SK-N-SH (cell line): ENCODE measurements at regions not wholly inside any gene's neighbourhood (a gene's known extent, or its start where the extent isn't known, plus 50 kb on each side); places are given as distances from the start of the nearest gene placed in this dataset.

ENCODE experiments used
- CTCF ChIA-PET: fragments of 300-600, 350-600 bp; formaldehyde crosslinking; extraction: SDS; loops from one replicate; lab custom pipeline; 2021; lab: Yijun Ruan, JAX
- POLR2A ChIA-PET: fragments of 350-600 bp; sonication (Branson Sonifier 250); formaldehyde crosslinking; extraction: SDS; loops from one replicate; lab custom pipeline; 2020; ENCODE audit warnings: antibody characterized with exemption, inconsistent platforms; lab: Yijun Ruan, JAX
- DNase-seq: peaks from one replicate; pipeline ENCODE4 v3.0.0; 2012
- H2AFZ ChIP-seq: fragments of 200-600 bp; sonication (generic); 2 replicates; pipeline ENCODE4 v1.8.1; 2016; ENCODE audit warnings: antibody characterized with exemption, mild to moderate bottlenecking, low read depth
- H3F3A ChIP-seq: fragments of 200-600 bp; sonication (generic); replicated peaks from 2 replicates; pipeline ENCODE3; 2016; ENCODE audit warnings: antibody characterized with exemption, mild to moderate bottlenecking; ENCODE audit not compliant: insufficient read depth
- H3K27ac ChIP-seq, 2 experiments: fragments of 200-500 bp in 1 of 2; fragments of 200-600 bp in 1 of 2; sonication (Bioruptor generic) in 1 of 2; sonication (generic), shearing (Covaris generic) in 1 of 2; 2 replicates each; pipeline versions ENCODE4 v1.5.1 to v1.6.1; 2014 to 2016; ENCODE audit warnings: low read depth in 2 of 2, inconsistent platforms in 1 of 2, low read length in 1 of 2, mild to moderate bottlenecking in 1 of 2, mixed read lengths in 1 of 2
- H3K27me3 ChIP-seq: fragments of 200-600 bp; sonication (generic), shearing (Covaris generic); 2 replicates; pipeline ENCODE4 v1.6.1; 2016; ENCODE audit warnings: mixed run types; ENCODE audit not compliant: insufficient read depth
- H3K36me3 ChIP-seq, 2 experiments: fragments of 200-500 bp in 1 of 2; fragments of 200-600 bp in 1 of 2; sonication (Bioruptor generic) in 1 of 2; sonication (generic) in 1 of 2; replicated peaks in 1 of 2; 2 replicates each; pipeline versions ENCODE3 to v1.5.1; 2014 to 2016; ENCODE audit warnings: low read length in 1 of 2, mild to moderate bottlenecking in 1 of 2; ENCODE audit not compliant: insufficient read depth in 2 of 2, control insufficient read depth in 1 of 2
- H3K4me1 ChIP-seq, 2 experiments: fragments of 200-500 bp in 1 of 2; fragments of 200-600 bp in 1 of 2; sonication (Bioruptor generic) in 1 of 2; sonication (generic), shearing (Covaris generic) in 1 of 2; 2 replicates each; pipeline versions ENCODE4 v1.5.1 to v1.6.1; 2014 to 2016; ENCODE audit warnings: low read depth in 1 of 2, low read length in 1 of 2, mixed run types in 1 of 2; ENCODE audit not compliant: insufficient read depth in 2 of 2, control insufficient read depth in 1 of 2
- H3K4me2 ChIP-seq: fragments of 200-600 bp; sonication (generic), shearing (Covaris generic); 2 replicates; pipeline ENCODE4 v1.6.1; 2017; ENCODE audit warnings: mixed run types
- H3K4me3 ChIP-seq, 2 experiments: fragments of 200-500 bp in 1 of 2; fragments of 200-600 bp in 1 of 2; sonication (Bioruptor generic) in 1 of 2; sonication (generic), shearing (Covaris generic) in 1 of 2; 2 replicates each; pipeline versions ENCODE4 v1.5.1 to v1.8.1; 2014 to 2016; ENCODE audit warnings: low read depth in 2 of 2, inconsistent platforms in 1 of 2, low read length in 1 of 2, mild to moderate bottlenecking in 1 of 2, mixed read lengths in 1 of 2, moderate library complexity in 1 of 2
- H3K79me2 ChIP-seq: fragments of 200-600 bp; sonication (generic); 2 replicates; pipeline ENCODE4 v1.8.1; 2017; ENCODE audit warnings: mild to moderate bottlenecking; ENCODE audit not compliant: insufficient read depth
- H3K9ac ChIP-seq: fragments of 200-600 bp; sonication (generic); 2 replicates; pipeline ENCODE4 v1.6.1; 2017; ENCODE audit warnings: mixed run types
- H3K9me2 ChIP-seq: fragments of 200-600 bp; sonication (generic); 2 replicates; pipeline ENCODE4 v1.6.1; 2017; ENCODE audit warnings: mixed run types
- H3K9me3 ChIP-seq: fragments of 200-600 bp; sonication (generic); 2 replicates; pipeline ENCODE4 v1.6.1; 2017; ENCODE audit warnings: mixed run types, mild to moderate bottlenecking, moderate library complexity
- H4K20me1 ChIP-seq: fragments of 200-600 bp; sonication (generic); 2 replicates; pipeline ENCODE4 v1.6.1; 2017; ENCODE audit warnings: mild to moderate bottlenecking, mixed run types; ENCODE audit not compliant: insufficient read depth
- CTCF ChIP-seq: fragments of 200-600 bp; sonication (generic); IDR thresholded peaks from 2 replicates; pipeline ENCODE4 v1.6.1; 2017; ENCODE audit warnings: antibody characterized with exemption, mild to moderate bottlenecking, moderate library complexity
- ELF1 ChIP-seq: IDR thresholded peaks from 2 replicates; pipeline ENCODE4 v1.4.0; 2012
- EP300 ChIP-seq, 2 experiments: IDR thresholded peaks; 2 replicates each; pipeline versions ENCODE4 v1.4.0 to v1.6.1; 2012; ENCODE audit warnings: borderline replicate concordance in 1 of 2, low read depth in 1 of 2, low read length in 1 of 2
- EZH2phosphoT487 ChIP-seq: fragments of 200-600 bp; sonication (generic); IDR thresholded peaks from 2 replicates; pipeline ENCODE4 v1.6.1; 2017; ENCODE audit warnings: low read depth, mixed run types, mild to moderate bottlenecking, antibody characterized with exemption, moderate library complexity, borderline replicate concordance
- GABPA ChIP-seq: IDR thresholded peaks from 2 replicates; pipeline ENCODE4 v1.4.0; 2012; ENCODE audit warnings: low read depth, mild to moderate bottlenecking
- JUND ChIP-seq: IDR thresholded peaks from 2 replicates; pipeline ENCODE4 v1.4.0; 2012
- MEF2A ChIP-seq: IDR thresholded peaks from 2 replicates; pipeline ENCODE4 v1.4.0; 2012; ENCODE audit warnings: low read depth, borderline replicate concordance
- MXI1 ChIP-seq: IDR thresholded peaks from 2 replicates; pipeline ENCODE4 v1.6.1; 2012; ENCODE audit warnings: mild to moderate bottlenecking, low read depth, low read length, improper control_type of control experiment
- NRF1 ChIP-seq: IDR thresholded peaks from 2 replicates; pipeline ENCODE4 v1.6.1; 2012; ENCODE audit warnings: low read depth, mild to moderate bottlenecking, low read length
- POLR2AphosphoS5 ChIP-seq: IDR thresholded peaks from 2 replicates; pipeline ENCODE4 v1.6.1; 2012; ENCODE audit warnings: low read depth, low read length
- RAD21 ChIP-seq: IDR thresholded peaks from 2 replicates; pipeline ENCODE4 v1.6.1; 2012; ENCODE audit warnings: mild to moderate bottlenecking, low read length
- REST ChIP-seq: IDR thresholded peaks from 2 replicates; pipeline ENCODE4 v1.6.1; 2012; ENCODE audit warnings: mild to moderate bottlenecking, low read depth, low read length, moderate library complexity
- SIN3A ChIP-seq: IDR thresholded peaks from 2 replicates; pipeline ENCODE4 v1.6.1; 2012; ENCODE audit warnings: low read depth, mild to moderate bottlenecking, low read length, moderate library complexity, borderline replicate concordance
- TAF1 ChIP-seq: IDR thresholded peaks from 2 replicates; pipeline ENCODE4 v1.6.1; 2012; ENCODE audit warnings: low read depth, mild to moderate bottlenecking, low read length, moderate library complexity, borderline replicate concordance
- TEAD4 ChIP-seq: IDR thresholded peaks from 2 replicates; pipeline ENCODE4 v1.4.0; 2012; ENCODE audit warnings: mild to moderate bottlenecking, borderline replicate concordance; ENCODE audit not compliant: insufficient read depth
- YY1 ChIP-seq: IDR thresholded peaks from 2 replicates; pipeline ENCODE4 v1.4.0; 2012; ENCODE audit warnings: low read depth, mild to moderate bottlenecking
- ZBTB33 ChIP-seq: IDR thresholded peaks from 2 replicates; pipeline ENCODE4 v1.4.0; 2012; ENCODE audit warnings: low read depth, borderline replicate concordance
- WGBS: methylation state at CpG from one replicate; pipeline ENCODE4 v1.1.6; 2017; ENCODE audit warnings: low lambda C conversion rate; 5-methylcytosine and 5-hydroxymethylcytosine counted together
- TF ChIP-seq, protein P1 (sequence below): fragments of 150-350 bp; IDR thresholded peaks from 2 replicates; pipeline ENCODE4 v1.6.1; 2017; ENCODE audit warnings: antibody characterized with exemption, low read length, low read depth, borderline replicate concordance
- TF ChIP-seq, protein P2 (sequence below): fragments of 150-350 bp; IDR thresholded peaks from 2 replicates; pipeline ENCODE4 v1.6.1; 2016; ENCODE audit warnings: mild to moderate bottlenecking, low read depth, low read length

DNA sequence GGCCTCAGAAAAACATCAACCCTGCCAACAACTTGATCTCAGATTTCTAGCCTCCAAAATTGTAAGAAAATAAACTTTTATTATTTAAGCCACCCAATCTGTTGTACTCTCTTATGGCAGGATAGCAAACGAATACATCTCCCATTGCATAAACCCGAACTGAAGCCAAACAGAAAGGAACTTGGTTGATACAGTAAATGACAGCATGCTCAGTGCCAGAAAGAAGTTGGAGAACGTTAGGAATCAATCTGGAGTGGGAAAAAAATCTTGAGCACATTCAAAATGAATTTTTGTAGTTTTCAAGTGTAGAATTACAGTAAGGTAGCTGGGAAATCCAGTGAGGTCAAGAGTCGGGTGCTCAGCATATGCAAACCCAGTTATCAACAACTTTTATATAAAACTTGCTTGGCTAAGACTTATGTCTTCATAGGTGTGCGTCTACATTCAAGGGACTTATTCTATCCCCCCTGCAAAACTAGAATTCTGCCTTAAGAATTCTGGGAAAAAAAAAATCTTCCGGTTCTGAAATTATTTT lies 157.5 kb upstream of the ANKRD50 start (continued):
- TF ChIP-seq ZBTB33: no peak
- TF ChIP-seq NRF1: no peak
- TF ChIP-seq YY1: no peak
- no peak for TF ChIP-seq CTCF

DNA sequence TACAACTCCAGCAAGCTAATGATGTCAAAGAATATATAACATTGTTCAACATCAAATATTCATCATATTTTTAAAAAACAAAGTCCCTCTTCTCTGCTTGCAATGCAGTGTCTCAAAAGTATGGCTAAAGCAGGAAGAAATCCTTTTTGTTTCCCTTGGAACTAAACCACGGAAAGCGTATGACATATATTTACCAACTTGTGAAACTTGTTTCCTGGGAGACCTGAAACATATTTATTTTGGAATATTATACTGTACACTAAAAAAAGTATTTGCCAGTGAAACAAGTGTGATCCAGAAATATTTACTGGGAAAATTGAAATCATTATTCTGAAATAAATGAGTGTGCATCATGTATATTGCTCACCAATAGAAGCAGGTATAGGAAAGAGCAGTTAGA lies 156.0 kb upstream of the ANKRD50 start:
- Histone ChIP-seq H3F3A (no peaks in the 10 kb centered on the region), H3K4me2 (no peak overlapping the region), H3K4me1 (peaks cover 0 to 5% of the 10 kb centered on the region in 2 experiments; a peak in 1 of 4 replicates), H3K36me3 (no peaks in the 10 kb centered on the region), H4K20me1 (no peaks in the 10 kb centered on the region), H3K9me3 (no peaks in the 10 kb centered on the region), H3K27me3 (no peaks in the 10 kb centered on the region), H3K4me3 (no peak overlapping the region), H3K79me2 (no peaks in the 10 kb centered on the region), H3K9me2 (no peaks in the 10 kb centered on the region), H3K9ac (no peak overlapping the region), H2AFZ (no peak overlapping the region), H3K27ac (no peak overlapping the region)
- WGBS: 98% methylated on average over 2 of the region's 2 CpGs
- CTCF ChIA-PET: no interaction called here
- no peak for DNase-seq
- TF ChIP-seq JUND: no peak
- TF ChIP-seq ELF1: no peak
- no peak for TF ChIP-seq ZBTB33
- TF ChIP-seq REST: no peak
- TF ChIP-seq POLR2AphosphoS5: no peak
- no peak for TF ChIP-seq MXI1
- no peak for TF ChIP-seq TAF1
- TF ChIP-seq TEAD4: no peak
- no peak for TF ChIP-seq EZH2phosphoT487
- TF ChIP-seq EP300 (IDR thresholded peaks at IDR 0.05; ENCODE audit: borderline replicate concordance in 1 of 2, low read depth in 1 of 2, low read length in 1 of 2): no peak
- no peak for TF ChIP-seq GABPA
- no peak for TF ChIP-seq SIN3A
- TF ChIP-seq, protein P1, sequence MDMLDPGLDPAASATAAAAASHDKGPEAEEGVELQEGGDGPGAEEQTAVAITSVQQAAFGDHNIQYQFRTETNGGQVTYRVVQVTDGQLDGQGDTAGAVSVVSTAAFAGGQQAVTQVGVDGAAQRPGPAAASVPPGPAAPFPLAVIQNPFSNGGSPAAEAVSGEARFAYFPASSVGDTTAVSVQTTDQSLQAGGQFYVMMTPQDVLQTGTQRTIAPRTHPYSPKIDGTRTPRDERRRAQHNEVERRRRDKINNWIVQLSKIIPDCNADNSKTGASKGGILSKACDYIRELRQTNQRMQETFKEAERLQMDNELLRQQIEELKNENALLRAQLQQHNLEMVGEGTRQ: no peak
- TF ChIP-seq RAD21: no peak
- TF ChIP-seq, protein P2, sequence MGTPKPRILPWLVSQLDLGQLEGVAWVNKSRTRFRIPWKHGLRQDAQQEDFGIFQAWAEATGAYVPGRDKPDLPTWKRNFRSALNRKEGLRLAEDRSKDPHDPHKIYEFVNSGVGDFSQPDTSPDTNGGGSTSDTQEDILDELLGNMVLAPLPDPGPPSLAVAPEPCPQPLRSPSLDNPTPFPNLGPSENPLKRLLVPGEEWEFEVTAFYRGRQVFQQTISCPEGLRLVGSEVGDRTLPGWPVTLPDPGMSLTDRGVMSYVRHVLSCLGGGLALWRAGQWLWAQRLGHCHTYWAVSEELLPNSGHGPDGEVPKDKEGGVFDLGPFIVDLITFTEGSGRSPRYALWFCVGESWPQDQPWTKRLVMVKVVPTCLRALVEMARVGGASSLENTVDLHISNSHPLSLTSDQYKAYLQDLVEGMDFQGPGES: no peak
- TF ChIP-seq MEF2A: no peak
- POLR2A ChIA-PET: no interaction called here
